ENCODE measurements at regions not wholly inside any gene's neighbourhood (a gene's known extent, or its start where the extent isn't known, plus 50 kb on each side); places are given as distances from the start of the nearest gene placed in this dataset.

- no peak for DNase-seq (ENCODE audit: low read depth in 2 of 2)
Observed at GRCh38 chr1:98384461-98385141, 276.9 kb upstream of the SNX7 start.

- no peak for DNase-seq (ENCODE audit: low read depth in 2 of 2)
Observed at GRCh38 chr1:98382986-98383740, 278.4 kb upstream of the SNX7 start.

- DNase-seq (ENCODE audit: low read depth in 2 of 2) = no peak
Observed at GRCh38 chr1:98382586-98382985, 278.9 kb upstream of the SNX7 start.

- DNase-seq (ENCODE audit: low read depth in 2 of 2) = no peak
Observed at GRCh38 chr1:98374098-98374497, 287.4 kb upstream of the SNX7 start.

GRCh38 chr1:98373056-98373455 lies 288.5 kb upstream of the SNX7 start:
- no peak for DNase-seq (ENCODE audit: low read depth in 2 of 2)

- DNase-seq (ENCODE audit: low read depth in 2 of 2) = no peak
Observed at GRCh38 chr1:98371764-98372163, 289.8 kb upstream of the SNX7 start.

- DNase-seq (ENCODE audit: low read depth in 2 of 2) = no peak
Observed at GRCh38 chr1:98369463-98369862, 292.1 kb upstream of the SNX7 start.

GRCh38 chr1:98368995-98369394 lies 292.5 kb upstream of the SNX7 start:
- DNase-seq (ENCODE audit: low read depth in 2 of 2) = no peak

- no peak for DNase-seq (ENCODE audit: low read depth in 2 of 2)
Observed at GRCh38 chr1:98367426-98367825, 294.1 kb upstream of the SNX7 start.

- no peak for DNase-seq (ENCODE audit: low read depth in 2 of 2)
Observed at GRCh38 chr1:98366343-98366742, 295.2 kb upstream of the SNX7 start.

GRCh38 chr1:98364544-98364943 lies 297.0 kb upstream of the SNX7 start:
- DNase-seq (ENCODE audit: low read depth in 2 of 2) = no peak

- DNase-seq (ENCODE audit: low read depth in 2 of 2) = no peak
Observed at GRCh38 chr1:98360864-98361263, 300.7 kb upstream of the SNX7 start.

- DNase-seq (ENCODE audit: low read depth in 2 of 2) = no peak
Observed at GRCh38 chr1:98355656-98356383, 305.7 kb upstream of the SNX7 start.

GRCh38 chr1:98352378-98352777 lies 309.1 kb upstream of the SNX7 start:
- DNase-seq (ENCODE audit: low read depth in 2 of 2) = no peak

- no peak for DNase-seq (ENCODE audit: low read depth in 2 of 2)
Observed at GRCh38 chr1:98351561-98351960, 310.0 kb upstream of the SNX7 start.

- DNase-seq (ENCODE audit: low read depth in 2 of 2) = no peak
Observed at GRCh38 chr1:98345417-98345816, 316.1 kb upstream of the SNX7 start.

GRCh38 chr1:98344731-98345130 lies 316.8 kb upstream of the SNX7 start:
- DNase-seq (ENCODE audit: low read depth in 2 of 2) = no peak

- no peak for DNase-seq (ENCODE audit: low read depth in 2 of 2)
Observed at GRCh38 chr1:98342566-98342965, 319.0 kb upstream of the SNX7 start.

GRCh38 chr1:98340511-98340910 lies 321.0 kb upstream of the SNX7 start:
- no peak for DNase-seq (ENCODE audit: low read depth in 2 of 2)

GRCh38 chr1:98336472-98337083 lies 324.9 kb upstream of the SNX7 start:
- DNase-seq (ENCODE audit: low read depth in 2 of 2) = no peak

GRCh38 chr1:98333936-98334335 lies 327.6 kb upstream of the SNX7 start:
- DNase-seq (ENCODE audit: low read depth in 2 of 2) = no peak

- DNase-seq (ENCODE audit: low read depth in 2 of 2) = no peak
Observed at GRCh38 chr1:98333406-98333805, 328.1 kb upstream of the SNX7 start.
